EH (cell line): ENCODE measurements at regions not wholly inside any gene's neighbourhood (a gene's known extent, or its start where the extent isn't known, plus 50 kb on each side); places are given as distances from the start of the nearest gene placed in this dataset.
"Not testable (repeated sequence)": the region's sequence is repeated elsewhere in the genome, so short reads cannot be mapped to it uniquely, and the experiment has no call there.

ENCODE experiments used
- DNase-seq: peaks from one replicate; pipeline ENCODE4 v3.0.0-alpha.2; 2015; ENCODE audit warnings: low read depth

DNA sequence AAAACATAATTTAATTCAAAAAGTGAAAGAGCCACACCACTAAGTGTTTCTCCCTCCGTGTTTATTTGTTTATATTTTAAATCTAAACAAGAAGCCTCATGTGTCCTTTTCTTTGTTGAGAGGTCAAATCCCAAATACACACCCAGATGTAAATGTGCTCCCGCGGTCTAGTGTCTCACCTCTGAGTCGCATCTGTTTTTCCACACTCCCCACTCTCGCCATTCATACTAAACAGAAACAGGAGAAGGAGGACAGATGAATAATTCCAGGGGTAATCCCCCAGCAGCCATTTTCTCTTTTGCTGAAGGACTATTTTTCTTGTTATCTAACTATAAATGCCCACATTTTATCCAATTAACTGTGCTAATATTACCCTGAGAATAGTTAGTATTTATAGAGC is 361.6 kb upstream of the RIOK2 start:
- DNase-seq = no peak

DNA sequence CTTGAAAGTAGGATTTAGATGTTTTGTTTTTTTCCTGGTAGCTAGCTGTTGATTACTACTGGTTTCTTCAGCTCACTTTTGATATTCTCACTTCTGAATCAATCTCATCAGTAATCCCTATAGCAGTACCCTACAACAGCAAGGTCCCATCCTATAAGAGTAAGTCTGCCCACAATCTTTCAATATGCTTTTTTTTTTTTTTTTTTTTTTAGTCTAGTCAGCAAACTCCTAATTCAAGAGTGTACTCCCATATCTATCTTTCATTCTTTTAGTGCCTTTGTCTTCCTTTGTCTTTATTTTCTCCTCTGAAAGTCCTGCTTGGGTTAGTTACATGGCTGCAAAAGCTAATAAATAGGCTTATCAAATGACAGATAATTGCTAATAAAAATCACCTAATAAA is 362.4 kb upstream of the RIOK2 start:
- DNase-seq = no peak

DNA sequence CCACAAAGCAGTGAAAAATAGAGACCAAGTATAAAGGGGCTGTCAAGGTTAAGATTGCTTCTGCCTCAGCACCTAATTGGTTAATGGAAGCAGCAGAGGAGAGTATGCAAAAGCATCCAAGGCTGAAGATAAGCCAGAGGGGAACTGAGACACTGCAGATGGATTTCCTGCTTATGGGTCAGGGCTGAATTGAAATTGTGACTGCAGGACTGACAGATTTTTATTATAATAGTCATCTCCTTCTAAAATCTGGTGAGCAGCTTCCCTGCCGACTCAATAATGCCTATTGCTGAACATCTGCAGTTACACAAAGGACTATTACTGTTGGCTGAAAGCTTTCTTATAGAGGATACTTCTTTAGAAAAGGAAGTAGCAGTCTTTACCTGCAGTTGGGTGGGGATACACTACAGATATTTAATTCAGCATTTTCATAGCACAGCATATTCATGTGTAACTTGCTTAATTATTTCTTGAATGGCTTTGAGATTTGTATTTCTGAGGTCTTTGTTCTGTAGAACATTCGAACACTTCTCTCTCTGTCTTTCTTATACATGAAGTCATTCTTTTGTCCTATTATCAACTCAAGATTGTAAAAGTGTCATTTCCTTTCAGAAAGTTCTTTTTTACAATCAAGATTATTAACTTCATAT is 363.0 kb upstream of the RIOK2 start:
- DNase-seq = peak; percentile 55

DNA sequence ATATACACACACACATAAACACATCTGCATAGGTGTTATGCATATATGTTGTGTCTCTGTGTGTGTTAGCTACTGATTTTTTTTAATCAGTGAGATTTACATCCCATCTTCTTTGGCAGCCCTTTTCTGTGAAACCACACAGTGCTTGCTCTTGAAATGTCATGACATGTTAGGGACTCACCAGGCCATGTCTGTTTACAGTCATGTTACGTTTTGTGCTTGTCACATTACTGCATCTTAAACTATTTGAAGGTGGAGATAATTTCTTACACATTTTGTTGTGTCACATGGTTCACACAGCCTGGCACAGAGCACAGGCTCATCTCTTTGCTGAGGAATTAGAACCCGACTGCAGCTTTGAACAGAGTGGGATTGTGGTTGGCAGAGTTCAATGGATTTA is 364.4 kb upstream of the RIOK2 start:
- DNase-seq = no peak

DNA sequence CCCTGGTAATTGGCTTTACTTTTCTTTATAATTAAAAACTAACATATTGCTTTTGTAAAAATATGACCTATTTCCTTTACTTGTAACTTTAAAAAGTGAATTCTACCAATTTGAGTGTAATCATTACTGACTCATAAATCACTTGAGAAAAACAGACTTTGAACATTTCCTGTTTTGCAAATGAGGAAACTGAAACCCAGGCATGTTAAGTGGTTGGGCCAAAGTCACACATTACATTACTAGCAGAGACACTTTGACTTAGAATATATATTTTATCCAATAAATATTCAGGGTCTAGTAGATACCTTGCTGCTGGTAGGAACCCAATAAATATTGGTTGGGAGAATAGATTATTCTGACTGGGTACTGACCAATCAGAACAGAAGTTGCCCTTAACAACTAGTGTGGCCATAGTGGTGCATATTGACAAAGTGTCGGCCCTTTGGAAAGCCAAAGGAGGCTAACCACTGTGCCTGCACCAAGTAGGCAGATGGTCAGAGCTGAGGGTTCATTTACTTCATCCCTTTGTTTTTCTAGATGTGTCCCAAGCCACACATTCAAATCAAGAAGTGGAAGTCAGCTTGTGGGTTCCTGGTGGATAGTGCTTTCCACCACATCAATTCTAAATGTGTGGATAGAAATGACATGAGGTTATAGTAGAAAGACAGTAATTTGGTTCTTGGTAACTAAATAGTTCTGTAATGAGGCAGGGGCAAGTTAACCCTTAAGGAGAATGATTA is 365.1 kb upstream of the RIOK2 start:
- DNase-seq = peak; percentile 51

DNA sequence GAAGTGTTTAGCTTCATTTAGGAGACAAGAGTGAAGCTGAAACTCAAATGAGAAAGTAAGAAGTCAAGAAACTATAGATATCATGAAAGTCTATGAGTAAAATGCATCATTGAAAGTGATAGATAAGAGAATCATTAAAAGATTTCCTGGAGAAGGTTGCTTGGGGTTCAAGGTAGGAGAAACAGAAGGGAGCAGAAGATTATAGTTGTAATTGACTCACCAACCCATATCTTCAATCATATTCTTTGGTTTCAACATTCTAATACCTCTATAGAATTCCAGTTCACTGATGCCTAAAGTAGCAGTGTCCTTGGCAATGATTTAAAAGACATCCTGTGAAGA is 365.7 kb upstream of the RIOK2 start:
- no peak for DNase-seq

DNA sequence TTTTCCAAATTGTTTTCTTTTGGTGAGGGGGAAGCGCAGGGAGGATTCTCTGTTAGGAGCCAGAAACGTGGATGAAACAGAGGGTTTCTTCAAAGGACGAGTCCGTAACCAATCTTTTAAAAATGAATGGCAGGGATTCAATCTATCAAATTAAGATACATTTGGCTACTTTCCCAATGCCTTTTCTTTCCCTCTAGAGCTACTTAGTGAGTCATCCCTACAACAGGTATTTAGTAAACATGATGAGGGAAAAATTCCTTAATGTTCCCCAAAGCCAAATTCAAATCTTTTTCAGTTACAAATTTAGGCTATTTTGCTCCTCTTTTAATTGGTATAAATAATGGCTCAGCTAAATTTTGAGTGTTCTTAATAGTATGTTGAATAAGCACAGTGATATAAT is 366.4 kb upstream of the RIOK2 start:
- no peak for DNase-seq

DNA sequence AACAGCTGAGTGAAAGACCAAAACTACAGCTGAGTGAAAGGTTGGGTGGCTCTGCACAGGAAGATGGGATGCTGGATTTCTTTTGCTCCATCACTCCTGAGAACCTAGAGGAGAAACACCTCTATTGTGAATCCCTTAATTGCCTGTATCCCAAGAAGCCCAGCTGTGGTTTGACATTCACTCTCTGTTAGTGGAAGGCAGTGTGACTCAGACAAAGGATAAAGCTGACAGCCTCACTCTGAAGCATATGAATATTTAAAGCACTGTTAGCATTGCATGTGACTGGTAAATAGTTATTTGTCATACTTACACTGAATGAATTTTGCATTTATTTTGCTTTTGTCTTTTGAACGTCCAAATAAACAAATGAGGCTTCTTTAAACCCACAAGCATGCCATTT is 367.1 kb upstream of the RIOK2 start:
- peak; percentile 69 for DNase-seq

DNA sequence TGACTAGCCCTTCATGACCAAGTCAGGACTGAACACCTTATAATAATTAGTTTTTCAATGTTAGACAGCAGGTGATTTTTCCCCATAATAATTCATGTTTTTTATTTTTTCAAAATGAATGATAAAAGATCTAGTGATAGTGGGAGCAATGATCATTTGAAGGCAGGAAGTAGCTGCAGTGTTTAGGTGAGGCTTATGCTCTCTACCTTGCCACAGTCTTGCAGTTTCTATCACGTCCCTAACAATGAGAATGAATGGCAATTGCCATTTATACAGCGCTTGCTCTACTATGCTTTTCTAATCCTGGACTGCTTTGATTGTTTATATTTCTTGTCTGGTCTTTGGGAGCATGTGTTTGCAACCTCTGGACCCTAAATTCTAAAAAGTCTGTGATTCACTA is 367.8 kb upstream of the RIOK2 start:
- DNase-seq = no peak

DNA sequence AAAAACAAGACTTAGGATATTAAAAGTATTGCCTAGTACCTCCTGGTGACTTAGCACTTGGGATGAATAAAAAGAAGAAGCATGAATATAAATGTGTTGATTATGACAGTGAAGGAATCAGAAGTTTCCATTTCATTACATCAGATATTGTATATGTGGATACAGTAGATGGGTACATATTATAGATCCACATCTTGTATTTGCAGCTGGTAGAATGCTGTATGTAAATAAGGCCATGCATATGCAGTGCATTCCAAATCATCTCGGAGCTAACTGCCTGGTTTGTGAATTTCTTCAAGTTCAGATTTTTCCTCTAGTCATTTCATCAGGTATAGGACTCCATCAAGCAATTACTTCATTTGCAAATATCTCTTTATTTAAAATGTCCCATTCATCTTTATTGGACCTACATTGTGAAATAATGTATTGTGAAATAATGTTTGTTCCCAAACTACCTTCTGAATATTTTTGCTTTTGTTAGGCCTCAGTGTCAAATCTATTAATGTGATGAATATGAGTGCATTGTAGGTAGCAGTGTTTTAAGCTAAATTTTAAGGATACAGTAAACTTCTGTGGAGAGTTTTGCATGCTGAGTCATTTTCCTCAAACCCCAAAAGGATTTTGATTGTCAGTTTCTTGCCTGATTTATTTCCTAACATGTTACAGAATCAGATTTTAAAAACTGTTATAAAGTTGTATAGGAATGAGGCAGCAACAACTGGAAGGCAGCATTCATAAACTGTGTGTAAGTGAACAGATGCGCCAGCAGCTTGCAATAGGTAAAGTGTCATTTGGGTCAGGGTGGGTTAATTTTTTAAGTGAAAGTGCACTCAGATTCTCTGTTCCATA is 370.8 kb upstream of the RIOK2 start:
- DNase-seq = peak; percentile 32

DNA sequence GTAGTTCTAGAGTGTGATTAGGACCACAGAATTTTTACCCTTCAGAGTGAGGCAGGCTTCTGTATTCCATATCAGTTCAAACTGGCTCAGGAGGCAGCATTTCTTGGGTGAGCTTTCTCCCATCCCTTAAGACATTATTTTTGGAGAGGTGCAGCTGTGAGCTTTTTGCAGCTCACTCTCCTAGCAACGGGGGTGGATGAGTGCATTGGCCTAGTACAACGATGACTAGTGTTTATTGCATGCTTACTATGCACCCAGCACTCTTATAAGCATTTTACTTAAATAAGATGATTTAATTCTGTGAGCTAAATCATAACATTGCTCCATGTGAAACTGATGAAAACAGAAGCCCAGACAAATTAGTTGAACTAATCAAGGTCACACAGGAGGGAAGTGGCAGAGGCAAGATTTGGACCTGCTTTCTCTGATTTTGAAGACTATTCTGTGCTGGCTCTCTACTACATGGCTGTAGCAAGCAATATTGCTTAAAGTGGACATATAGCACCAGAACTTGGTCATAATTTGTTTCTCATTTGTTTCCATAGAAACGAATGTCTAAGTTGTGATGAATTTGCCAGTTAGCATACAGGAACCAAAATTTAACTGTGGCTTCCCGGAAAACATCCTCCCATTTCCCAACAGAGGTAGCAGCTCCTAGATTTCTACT is 372.1 kb upstream of the RIOK2 start:
- peak; percentile 75 for DNase-seq

DNA sequence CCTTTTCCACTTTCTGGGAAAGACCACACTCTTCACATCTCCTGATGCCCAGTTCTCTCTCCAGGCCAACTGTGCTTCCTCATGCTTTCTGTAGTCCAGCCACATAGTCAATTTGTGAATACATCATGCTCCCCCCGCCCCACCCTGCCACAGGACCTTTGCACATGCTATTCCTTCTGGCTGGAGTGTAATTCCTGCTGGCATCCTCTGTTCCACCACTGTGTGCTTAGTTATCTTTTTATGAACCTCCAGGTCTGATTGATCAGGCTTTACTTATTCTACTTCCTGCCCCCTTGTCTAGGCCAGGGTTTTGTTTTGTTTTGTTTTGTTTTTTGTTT is 372.6 kb upstream of the RIOK2 start:
- DNase-seq = no peak

DNA sequence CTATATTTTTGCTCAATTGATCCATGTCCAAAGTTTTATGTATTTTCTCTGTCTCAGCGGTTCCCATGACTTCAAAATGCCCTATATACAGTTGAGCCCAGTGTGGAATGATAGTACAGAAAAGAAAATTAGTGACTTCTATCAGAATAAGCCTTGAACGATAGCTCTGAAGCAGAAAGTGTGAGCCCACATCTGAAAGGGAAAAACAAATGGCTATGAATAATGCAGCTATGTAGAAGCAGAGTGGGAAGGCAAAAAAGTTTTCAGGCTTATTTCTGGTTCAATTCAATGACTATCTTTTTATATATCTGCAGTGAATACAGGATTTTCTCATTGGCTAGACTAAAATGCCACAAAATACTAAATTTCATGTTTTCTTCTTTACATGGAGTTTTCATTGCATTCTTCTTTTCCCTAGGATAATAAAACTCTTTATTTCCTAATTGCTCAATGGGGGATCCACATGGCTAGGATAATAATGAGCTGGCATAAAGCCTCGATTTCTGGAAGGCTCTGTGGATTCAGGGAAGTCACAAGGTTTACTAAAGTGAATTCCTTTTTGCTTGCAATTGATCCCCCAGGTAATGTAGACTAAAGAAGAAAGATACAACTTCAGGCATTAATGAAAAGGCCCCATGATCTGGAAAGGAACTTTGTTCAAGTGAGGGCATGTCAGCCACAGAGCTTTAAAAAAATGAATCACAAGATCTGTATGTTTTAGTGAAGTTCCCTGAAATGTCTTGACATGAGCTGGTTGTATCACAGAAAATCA is 377.0 kb upstream of the RIOK2 start:
- peak; percentile 23 for DNase-seq

DNA sequence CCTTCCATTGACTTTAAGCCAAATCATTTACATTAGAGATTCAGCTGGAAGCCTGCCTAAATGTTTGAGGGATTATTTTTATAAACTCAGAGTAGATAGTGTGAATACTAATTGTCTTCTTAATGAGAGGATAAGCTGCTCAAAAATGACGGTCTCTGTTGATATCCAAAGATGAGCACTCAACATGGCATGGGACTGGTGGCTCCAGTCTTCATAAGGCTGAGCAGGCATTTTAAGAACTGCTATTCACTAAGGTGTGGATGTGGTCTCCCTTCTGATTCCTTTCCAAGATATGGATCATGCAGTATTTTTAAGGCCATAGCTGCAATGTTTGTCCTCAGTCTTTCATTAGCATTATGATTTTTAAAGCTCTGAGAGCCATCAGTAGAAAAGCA is 377.5 kb upstream of the RIOK2 start:
- no peak for DNase-seq

DNA sequence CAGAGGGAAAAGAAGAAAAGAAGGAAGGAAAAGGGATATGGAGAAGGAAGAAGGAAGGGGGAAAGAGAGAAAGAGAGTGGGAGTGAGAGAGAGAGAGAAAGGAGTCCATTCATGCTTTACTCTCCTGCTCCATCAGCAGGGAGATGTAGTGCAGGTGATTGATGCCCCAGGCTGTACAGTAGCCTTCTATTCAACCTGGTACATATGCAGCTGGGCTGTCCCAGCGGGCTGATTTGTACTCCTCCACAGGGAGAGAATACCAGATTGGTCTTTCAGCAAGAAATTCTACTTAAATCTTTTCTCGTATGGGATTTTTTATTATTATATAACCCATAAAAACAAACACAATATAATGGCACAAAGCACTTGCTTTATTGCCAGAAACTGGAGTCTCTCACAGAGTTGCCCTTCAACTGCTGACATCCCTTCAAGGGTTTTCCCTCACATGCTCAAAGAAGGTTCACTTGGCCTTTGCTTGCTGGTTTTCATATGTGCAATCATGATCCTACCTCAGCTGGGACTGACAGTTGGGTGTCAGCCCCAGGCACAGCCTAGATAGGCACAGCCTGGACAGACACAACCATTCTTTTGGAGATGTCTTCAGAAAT is 380.1 kb upstream of the RIOK2 start:
- no peak for DNase-seq

DNA sequence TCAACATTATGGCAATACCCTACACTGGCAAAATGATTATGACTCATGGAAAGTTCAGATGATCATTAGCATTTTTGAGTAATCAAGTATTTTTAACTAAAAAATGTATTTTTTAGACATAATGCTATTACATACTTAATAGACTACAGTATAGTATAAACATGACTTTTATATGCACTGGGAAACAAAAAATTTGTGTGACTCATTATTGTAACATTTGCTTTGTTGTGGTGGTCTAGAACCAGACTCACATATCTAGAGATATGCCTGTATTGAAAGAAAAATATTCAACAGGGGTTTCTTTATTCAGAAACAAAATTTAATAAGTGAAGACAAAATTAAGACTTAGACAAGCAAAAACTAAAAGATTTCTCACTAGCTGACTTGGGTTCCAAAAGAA is 385.3 kb upstream of the RIOK2 start:
- DNase-seq = peak; percentile 42

DNA sequence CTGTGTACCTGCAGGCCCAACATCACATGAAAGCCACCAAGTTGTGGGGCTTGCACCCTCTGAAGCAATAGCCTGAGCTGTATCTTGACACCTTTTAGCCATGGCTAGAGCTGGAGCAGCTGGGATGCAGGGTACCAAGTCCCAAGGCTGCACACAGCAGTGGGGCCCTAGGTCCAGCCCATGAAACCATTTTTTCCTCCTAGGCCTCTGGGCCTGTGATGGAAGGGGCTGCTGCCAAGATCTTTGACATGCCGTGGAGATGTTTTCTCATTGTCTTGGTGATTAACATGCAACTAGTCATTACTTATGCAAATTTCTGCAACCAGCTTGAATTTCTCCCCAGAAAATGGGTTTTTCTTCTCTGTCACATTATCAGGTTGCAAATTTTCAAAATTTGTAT is 387.2 kb upstream of the RIOK2 start:
- DNase-seq = no peak

DNA sequence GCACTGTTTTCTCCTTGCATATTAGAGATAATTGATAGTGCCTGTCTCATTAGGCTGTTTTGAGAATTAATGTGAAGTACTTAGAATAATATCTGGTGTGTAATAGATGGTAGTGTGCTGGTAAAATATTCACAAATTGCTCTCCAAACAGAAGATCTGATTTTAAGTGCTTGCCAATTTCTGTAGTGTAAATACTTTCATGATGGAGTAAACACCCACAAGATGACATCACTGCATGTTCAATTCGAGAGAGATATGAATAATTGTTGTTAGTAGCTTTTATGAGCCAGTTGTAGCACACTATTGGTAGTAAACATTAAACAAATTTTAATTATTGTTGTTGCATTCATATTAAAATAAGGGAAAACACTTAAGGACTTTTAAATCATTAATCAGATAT is 392.3 kb upstream of the RIOK2 start:
- no peak for DNase-seq

DNA sequence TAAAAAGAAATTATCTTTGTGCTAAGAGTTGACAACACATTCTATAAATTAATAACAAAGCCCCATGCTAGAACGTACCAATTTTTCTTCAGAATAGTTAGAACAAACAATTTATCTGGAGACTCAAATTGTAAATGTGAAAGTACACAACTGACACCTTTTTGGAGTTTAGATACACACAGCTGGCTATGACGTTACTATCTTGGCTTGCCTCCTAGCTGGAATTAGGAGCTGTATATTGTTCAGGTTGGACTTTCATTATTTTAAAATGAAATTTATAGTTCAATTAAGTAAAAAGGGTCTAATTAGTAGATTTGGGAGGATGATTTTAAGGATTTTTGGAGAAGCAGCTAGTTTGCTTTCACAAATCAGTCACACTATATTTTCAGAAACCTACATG is 393.9 kb upstream of the RIOK2 start:
- DNase-seq = no peak

DNA sequence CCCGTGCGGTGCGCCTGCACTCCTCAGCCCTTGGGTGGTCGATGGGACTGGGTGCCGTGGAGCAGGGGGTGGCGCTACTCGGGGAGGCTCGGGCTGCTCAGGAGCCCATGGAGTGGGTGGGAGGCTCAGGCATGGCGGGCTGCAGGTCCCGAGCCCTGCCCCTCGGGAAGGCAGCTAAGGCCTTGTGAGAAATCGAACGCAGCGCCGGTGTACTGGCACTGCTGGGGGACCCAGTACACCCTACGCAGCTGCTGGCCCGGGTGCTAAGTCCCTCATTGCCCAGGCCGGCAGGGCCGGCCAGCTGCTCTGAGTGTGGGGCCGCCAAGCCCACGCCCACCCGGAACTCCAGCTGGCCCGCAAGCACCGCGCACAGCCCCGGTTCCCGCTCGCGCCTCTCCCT is 396.9 kb upstream of the RIOK2 start:
- DNase-seq = not testable (repeated sequence)

DNA sequence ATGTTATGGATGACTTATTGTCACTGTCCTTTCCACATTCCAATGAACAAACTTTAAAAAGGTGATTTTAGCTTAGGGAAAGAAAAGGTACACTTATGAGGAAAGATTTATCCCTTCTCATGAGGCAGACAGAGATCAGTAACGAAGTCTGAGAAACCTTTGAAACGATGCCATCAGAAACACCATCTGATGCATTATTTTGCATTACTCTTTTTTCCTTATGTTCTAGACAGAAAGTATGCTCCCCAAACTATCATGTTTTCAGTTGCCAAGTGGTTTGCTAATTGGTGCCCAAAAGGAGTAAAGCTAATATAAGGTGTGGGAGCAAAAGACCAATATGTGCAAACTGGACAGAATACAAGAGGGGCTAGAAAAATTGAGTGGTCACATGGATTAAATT is 397.7 kb upstream of the RIOK2 start:
- DNase-seq = no peak

DNA sequence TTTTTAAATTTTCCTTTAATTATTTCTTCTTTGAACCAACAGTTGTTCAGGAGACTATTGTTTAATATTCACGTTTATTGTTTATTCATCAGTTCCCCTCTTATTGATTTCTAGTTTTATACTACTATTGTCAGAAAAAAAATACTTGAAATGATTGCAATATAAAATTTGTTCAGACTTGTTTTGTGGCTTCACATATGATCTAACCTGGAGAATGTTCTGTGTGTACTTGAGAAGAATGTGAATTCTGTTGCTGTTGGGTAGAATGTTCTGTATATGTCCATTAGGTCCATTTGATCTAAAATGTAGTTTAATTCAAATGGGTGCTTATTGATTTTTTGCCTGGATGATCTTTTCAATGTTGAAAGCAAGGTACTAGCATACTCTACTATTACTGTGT is 408.7 kb upstream of the RIOK2 start:
- no peak for DNase-seq
